NCI-H2196 treated with DMSO at 0.1 percent for 48 hours (cell line): ENCODE measurements at regions not wholly inside any gene's neighbourhood (a gene's known extent, or its start where the extent isn't known, plus 50 kb on each side); places are given as distances from the start of the nearest gene placed in this dataset.
"Not testable (repeated sequence)": the region's sequence is repeated elsewhere in the genome, so short reads cannot be mapped to it uniquely, and the experiment has no call there.

Experiments
- DNase-seq: peaks from one replicate; lab custom pipeline; 2025; ENCODE audit not compliant: unreplicated experiment; lab: John Stamatoyannopoulos, UW

- no peak for DNase-seq
Observed at GRCh38 chr18:73352546-73352945, 484.8 kb upstream of the NETO1 start.

DNA sequence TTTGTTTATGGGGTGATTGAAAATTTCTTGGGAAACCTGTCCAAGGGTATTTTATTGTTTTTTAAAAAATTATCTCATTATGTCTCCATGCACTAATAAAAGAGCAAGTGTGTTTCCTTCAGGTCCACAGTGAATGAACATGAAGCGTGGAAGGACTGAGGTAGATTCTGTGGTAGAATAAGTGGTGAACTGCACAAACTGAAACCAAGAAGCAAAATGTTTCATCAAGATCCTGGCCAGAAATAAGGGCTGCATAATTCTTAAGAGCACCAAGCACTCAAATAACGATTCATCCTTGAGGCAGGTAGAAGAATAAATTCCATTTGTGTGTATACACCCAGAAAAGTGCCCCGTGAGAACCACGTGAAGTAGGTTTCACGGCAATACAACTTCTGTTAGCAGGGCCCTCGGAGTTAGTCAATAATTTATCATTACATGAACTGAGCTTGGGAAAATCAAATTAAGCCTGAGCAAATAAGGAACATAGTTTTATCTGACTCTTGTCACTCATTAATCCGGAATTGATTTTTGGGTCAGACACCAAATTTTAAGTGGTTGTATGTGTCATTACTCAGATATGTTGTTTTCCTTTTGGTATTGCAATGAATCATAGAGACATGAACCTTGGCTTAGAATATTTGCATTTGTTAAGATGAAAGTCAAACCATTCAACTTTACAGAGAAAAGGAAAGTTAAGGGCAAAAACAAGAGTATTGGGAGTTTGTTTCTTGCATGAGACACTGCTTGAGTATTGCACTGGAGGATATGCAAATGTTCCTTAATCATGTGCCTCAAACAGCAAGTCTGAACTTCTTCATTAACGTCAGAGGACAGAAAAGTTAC lies 472.6 kb upstream of the NETO1 start:
- DNase-seq: no peak

DNA sequence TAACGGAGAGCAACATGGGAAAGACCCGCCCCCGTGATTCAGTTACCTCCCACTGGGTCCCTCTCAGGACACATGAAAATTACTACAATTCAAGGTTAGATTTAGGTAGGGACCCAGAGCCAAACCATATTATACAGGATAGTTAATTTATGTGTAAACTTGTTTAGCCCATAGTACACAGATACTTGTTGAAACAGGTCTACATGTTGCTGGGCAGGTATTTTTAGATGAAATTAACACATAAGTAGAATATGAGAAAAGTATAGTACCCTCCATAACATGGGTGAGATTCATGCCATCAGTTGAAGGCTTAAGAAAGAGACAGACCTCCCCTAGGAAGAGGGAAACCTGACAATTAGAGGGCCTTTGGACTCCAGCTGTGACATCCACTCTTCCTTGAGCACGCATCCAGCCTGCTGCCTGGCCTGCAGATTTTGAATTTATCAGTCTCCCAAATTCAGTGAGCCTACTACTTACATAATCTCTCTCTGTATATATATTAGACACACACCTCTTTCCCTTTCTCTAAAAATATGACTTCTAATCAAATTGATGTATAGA lies 463.5 kb upstream of the NETO1 start:
- no peak for DNase-seq

- not testable (repeated sequence) for DNase-seq
Observed at GRCh38 chr18:73330106-73330505, 462.3 kb upstream of the NETO1 start.

- not testable (repeated sequence) for DNase-seq
Observed at GRCh38 chr18:73324187-73324831, 456.5 kb upstream of the NETO1 start.

GRCh38 chr18:73318739-73319479 lies 451.1 kb upstream of the NETO1 start:
- no peak for DNase-seq

- DNase-seq: no peak
Observed at GRCh38 chr18:73316513-73316912, 448.7 kb upstream of the NETO1 start.

GRCh38 chr18:73315381-73315780 lies 447.6 kb upstream of the NETO1 start:
- DNase-seq: no peak

- DNase-seq: no peak
Observed at GRCh38 chr18:73313476-73313875, 445.7 kb upstream of the NETO1 start.

DNA sequence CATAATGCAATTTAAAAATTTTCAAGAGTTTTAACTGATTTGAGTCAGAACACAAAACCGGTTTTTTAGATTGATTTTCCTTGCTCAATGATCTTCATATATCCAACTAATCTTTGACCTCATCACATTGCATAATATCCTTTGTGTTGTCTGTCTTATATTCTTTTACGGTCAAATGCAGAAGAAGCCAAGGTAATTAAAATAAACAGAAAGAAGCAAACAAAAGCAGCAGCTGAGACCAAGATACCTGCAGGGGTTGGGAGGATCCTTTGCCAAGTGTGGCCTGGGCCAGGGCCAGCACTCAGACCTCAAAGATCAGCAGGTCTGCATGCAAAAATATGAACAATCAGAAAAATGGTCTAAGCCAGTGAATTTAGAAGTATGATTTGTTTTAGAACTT lies 428.9 kb upstream of the NETO1 start:
- no peak for DNase-seq

DNA sequence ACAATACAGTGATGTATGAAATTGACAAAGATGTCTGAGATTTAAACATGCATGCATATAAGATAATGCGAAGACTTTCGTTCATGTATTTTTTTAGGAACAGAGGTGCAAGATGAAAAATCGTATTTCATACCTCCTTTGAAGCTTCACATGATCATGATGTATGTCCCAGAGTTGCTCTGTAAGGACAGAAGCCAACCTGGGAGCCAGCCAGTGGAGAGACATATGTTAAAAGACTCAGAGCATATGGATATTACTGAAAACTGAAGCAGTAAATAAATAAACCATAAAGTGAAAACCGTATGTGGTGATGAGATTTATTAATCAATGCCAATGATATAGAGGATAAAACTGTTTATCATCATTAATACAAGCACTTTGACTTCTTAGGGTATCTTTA lies 424.4 kb upstream of the NETO1 start:
- DNase-seq: no peak

GRCh38 chr18:73288813-73289212 lies 421.0 kb upstream of the NETO1 start:
- no peak for DNase-seq

DNA sequence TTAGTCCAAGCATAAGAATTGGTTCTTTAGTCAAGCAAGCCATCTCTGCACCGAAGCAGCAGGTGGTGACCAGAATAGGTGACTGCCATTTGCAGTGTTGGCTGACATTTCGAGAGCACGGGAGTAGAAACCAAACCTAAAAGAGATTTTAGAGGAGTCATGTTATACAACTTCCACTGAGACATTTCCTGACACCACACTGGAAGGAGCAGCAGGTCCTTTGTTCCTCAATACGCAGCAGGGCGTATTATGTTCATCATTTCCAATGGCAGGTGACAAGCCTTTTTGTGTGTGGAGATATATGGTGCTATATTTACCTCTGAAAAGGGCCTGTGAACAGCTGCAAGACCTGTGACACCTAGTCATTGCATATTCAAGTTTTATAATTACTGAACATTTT lies 418.8 kb upstream of the NETO1 start:
- no peak for DNase-seq

DNA sequence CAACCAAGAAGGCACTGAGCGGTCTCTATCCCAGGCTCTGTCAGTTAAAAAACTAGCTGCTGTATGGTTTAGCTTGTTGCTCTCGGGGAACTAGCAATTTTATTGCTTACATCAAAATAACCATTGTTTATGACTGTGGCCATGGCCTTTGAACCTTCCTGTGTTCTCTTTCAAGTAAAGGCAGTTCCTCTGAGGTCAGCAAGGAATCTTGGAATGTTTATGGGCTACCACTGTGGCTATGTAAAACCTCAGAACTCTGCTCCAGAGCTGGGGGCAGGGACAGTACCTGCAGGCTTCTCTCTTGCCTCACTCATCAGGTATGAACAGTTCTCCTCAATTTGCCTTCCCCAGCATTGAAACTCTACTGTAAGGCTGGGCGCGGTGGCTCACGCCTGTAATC lies 416.0 kb upstream of the NETO1 start:
- DNase-seq: no peak

DNA sequence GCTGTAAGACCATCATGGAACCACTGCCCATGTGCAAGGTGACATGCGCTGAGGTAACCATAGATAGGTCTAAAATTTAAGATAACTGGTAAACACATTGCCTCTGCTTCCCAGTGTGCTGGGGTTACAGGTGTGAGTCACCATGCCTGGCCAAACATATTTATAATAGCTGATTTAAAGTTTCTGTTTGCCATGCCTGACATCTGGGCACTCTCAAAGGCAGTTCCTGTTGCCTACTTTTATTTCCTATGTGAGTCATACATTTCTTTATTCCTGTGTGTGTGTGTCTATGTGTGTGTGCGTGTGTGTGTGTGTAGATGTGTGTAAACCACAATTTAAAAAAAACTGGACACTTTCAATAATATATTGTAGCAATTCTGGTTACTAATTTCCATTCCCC lies 415.2 kb upstream of the NETO1 start:
- DNase-seq: no peak

DNA sequence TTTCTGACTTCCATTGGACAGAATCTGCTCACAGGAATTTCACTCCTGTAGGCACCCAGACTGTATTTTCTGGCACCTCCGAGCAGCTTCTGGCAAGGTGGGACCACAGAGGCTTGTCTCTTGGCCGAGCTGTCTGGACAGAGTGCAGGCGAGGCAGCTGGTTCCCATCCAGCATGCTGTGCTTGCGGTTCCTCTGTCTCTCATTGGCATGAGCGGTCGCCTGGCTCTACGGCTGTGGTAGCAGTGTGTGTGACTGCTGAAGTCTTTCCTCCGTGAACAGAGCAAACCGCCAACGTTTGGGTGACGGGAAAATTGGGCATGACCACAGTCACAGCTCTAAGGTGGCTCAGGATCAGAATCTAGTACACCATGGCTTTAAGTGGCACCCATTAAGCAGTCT lies 411.7 kb upstream of the NETO1 start:
- DNase-seq: no peak

DNA sequence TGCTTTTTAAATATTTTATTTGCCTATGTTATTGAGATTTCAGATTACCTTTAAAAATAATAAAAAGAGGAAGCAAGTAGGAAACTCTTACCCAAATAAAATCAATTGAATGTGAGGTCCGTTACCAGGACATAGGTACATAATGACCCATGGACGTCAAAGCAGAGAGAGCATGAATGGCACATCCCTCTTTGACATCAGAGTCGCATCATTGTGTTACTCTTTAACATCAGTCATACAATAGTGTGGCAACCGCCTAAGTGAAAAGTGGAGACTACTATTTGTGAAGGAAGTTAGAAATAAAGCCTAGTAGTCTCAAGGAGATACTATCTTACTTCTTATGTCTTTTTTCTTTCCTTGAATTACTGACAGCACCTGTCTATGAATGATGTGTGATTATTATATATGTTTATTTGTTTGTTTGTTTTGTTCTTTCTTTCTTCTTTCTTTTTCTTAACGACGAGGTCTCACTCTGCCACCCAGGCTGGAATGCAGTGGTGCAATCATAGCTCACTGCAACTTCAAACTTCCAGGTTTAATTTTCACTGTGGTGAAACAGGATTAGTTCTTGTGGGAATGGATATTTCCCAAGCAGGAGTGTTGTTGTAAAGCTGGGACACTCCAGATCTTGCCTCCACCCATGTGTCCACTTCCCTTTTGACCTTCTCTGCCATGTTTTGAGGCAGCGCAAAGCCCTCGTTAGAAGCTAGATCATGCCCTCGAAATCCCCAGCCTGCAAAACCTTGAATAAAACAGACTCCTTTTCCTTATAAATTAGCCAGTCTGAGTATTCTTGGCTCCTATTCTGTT lies 407.2 kb upstream of the NETO1 start:
- DNase-seq: no peak

DNA sequence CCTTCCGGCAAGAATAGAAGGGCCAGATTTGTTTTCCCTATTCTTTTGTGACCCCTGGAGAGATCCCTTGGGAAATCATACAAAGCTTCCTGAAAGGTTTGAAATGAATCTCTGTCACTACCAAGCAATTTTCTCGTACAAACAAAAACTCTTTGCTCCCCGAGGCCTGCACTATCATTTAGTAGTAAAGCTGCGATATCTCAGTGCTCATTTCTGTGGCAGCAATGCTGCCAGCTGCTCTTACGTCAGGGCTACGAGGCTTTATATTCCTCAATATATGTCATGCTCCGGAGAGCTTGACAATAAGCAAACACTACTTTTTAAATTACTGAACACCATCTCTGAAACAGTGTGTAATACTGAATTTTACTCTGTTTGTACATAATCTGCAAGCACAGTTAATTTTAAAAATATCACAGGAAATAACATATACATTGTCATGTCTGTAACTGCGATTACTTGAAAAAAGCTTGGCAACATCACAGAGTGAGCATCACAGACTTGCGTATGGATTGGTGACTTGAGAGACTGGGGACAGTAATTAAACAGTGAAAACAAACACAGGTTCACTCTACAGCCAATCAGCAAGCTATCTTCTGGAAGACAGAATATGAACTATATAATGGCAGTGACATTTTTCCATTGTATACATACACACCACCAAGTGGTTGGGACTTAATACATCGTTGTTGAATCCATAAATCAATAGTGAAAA lies 403.3 kb upstream of the NETO1 start:
- no peak for DNase-seq

DNA sequence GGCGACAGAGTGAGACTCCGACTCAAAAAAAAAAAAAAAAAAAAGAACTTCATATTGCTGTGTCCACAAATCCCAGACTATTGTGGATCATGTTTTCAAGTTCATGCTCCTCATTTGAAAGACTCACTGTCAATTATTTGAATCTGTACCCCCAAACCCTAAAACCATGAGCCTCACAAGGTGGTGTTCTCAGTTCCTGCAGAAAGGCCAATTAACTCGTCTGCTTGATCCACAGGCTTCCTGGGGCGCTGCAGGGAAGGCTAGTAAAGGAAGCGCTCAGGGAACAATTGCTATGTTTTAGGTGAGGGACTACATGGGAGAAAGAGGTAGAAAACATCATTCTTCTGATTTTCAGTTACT lies 396.8 kb upstream of the NETO1 start:
- no peak for DNase-seq

- DNase-seq: no peak
Observed at GRCh38 chr18:73261923-73262322, 394.1 kb upstream of the NETO1 start.
